Nephron (organoid): ENCODE measurements at regions not wholly inside any gene's neighbourhood (a gene's known extent, or its start where the extent isn't known, plus 50 kb on each side); places are given as distances from the start of the nearest gene placed in this dataset.
A peak's percentile ranks its signal among the peaks of the same experiment; 100 is the strongest.

Experiments
- H3K27ac Mint-ChIP-seq, 3 experiments: 2 replicates each; pipeline ENCODE4 v1.8.0; 2020; ENCODE audit warnings: mixed read lengths in 3 of 3, mild to moderate bottlenecking in 2 of 3, moderate library complexity in 1 of 3
- H3K27me3 Mint-ChIP-seq: 2 replicates; pipeline ENCODE4 v1.8.0; 2021; ENCODE audit warnings: low read depth, mild to moderate bottlenecking, moderate library complexity, mixed read lengths
- H3K36me3 Mint-ChIP-seq: 2 replicates; pipeline ENCODE4 v1.8.0; 2020; ENCODE audit warnings: low read depth, mixed read lengths
- H3K4me1 Mint-ChIP-seq: 2 replicates; pipeline ENCODE4 v1.8.0; 2020; ENCODE audit warnings: mixed read lengths
- H3K4me3 Mint-ChIP-seq, 3 experiments: 2 replicates each; pipeline ENCODE4 v1.8.0; 2020; ENCODE audit warnings: mild to moderate bottlenecking in 3 of 3, mixed read lengths in 3 of 3, moderate library complexity in 2 of 3
- H3K9me3 Mint-ChIP-seq: 2 replicates; pipeline ENCODE4 v1.8.0; 2020; ENCODE audit warnings: mixed read lengths
- TF ChIP-seq, protein P1 (sequence below), 3 experiments: fragments of 200-600 bp; sonication (generic); IDR thresholded peaks; one replicate each; pipeline ENCODE4 v1.5.0; 2021; ENCODE audit warnings: antibody characterized with exemption in 3 of 3; ENCODE audit not compliant: unreplicated experiment in 3 of 3

- peaks cover 6% of the 10 kb centered on the region for H3K36me3 Mint-ChIP-seq
- H3K4me3 Mint-ChIP-seq = no peak overlapping the region
- H3K27ac Mint-ChIP-seq = no peak overlapping the region
- TF ChIP-seq, protein P1, sequence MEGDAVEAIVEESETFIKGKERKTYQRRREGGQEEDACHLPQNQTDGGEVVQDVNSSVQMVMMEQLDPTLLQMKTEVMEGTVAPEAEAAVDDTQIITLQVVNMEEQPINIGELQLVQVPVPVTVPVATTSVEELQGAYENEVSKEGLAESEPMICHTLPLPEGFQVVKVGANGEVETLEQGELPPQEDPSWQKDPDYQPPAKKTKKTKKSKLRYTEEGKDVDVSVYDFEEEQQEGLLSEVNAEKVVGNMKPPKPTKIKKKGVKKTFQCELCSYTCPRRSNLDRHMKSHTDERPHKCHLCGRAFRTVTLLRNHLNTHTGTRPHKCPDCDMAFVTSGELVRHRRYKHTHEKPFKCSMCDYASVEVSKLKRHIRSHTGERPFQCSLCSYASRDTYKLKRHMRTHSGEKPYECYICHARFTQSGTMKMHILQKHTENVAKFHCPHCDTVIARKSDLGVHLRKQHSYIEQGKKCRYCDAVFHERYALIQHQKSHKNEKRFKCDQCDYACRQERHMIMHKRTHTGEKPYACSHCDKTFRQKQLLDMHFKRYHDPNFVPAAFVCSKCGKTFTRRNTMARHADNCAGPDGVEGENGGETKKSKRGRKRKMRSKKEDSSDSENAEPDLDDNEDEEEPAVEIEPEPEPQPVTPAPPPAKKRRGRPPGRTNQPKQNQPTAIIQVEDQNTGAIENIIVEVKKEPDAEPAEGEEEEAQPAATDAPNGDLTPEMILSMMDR (IDR thresholded peaks at IDR 0.05; ENCODE audit: unreplicated experiment in 3 of 3) = no peak
- peaks cover 22% of the 10 kb centered on the region for H3K4me1 Mint-ChIP-seq
- H3K27me3 Mint-ChIP-seq = peaks cover 46% of the 10 kb centered on the region
- peaks cover 6% of the 10 kb centered on the region for H3K9me3 Mint-ChIP-seq
These were observed 469.5 kb upstream of the SALL3 start for GRCh38 chr18:78510091-78510490.

- H3K4me3 Mint-ChIP-seq = no peak overlapping the region
- H3K27ac Mint-ChIP-seq = peak overlapping the region in 1 of 3 experiments; percentile 1
- peaks cover 22% of the 10 kb centered on the region for H3K4me1 Mint-ChIP-seq
- peaks cover 46% of the 10 kb centered on the region for H3K27me3 Mint-ChIP-seq
- peaks cover 6% of the 10 kb centered on the region for H3K9me3 Mint-ChIP-seq
- TF ChIP-seq, protein P1 (IDR thresholded peaks at IDR 0.05; ENCODE audit: unreplicated experiment in 3 of 3) = no peak
- H3K36me3 Mint-ChIP-seq = peaks cover 6% of the 10 kb centered on the region
These were observed 469.0 kb upstream of the SALL3 start for GRCh38 chr18:78510636-78511035.

DNA sequence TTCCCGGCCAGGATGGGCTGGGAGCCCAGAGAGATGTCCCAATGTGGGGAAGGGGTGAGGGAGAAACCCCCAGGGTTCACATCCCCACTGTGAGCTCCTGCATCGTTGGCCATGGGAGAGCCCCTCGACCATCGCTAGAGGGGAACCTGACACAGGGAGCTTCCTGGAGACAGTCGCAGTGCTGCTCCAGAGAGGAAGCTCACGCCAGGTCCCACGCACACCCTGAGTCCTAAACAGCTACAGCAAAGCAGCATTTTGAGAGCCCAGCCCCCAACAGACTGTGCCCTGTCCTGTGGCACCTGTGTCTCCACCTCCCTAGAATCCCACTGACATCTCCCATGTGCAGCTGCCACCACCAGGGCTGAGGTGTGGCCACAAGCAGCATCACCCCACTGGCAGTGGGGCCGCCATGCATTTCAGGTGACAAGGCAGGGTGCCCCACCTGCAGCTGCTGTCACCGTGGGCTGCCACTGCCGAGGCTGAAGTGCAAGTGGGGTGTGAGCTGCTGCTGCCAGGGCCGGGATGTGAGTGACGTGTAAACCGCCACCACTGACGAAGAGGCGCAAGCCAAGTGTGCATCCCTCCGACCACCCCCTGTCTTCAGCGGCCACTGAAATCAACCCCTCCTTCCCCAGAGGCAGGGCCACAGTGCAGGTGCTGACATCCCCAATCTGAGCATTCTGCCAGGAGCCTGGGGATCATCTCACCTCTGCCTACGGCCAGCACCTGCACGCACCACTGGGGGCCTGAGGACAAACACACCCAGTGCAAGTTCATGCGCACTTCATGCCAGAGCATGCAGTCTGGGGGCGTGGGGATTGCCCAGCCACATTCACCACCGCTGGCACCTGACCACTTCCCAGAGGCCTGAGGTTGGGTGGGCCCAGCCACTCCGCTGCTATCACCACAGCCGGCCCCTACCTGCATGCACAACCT, 467.7 kb upstream of the SALL3 start:
- Mint-ChIP-seq H3K9me3 (peaks cover 3% of the 10 kb centered on the region), H3K4me3 (no peak overlapping the region), H3K4me1 (peaks cover 9% of the 10 kb centered on the region), H3K27ac (no peak overlapping the region), H3K27me3 (peaks cover 39% of the 10 kb centered on the region), H3K36me3 (peaks cover 6% of the 10 kb centered on the region)
- TF ChIP-seq, protein P1 (IDR thresholded peaks at IDR 0.05; ENCODE audit: unreplicated experiment in 3 of 3) = no peak

DNA sequence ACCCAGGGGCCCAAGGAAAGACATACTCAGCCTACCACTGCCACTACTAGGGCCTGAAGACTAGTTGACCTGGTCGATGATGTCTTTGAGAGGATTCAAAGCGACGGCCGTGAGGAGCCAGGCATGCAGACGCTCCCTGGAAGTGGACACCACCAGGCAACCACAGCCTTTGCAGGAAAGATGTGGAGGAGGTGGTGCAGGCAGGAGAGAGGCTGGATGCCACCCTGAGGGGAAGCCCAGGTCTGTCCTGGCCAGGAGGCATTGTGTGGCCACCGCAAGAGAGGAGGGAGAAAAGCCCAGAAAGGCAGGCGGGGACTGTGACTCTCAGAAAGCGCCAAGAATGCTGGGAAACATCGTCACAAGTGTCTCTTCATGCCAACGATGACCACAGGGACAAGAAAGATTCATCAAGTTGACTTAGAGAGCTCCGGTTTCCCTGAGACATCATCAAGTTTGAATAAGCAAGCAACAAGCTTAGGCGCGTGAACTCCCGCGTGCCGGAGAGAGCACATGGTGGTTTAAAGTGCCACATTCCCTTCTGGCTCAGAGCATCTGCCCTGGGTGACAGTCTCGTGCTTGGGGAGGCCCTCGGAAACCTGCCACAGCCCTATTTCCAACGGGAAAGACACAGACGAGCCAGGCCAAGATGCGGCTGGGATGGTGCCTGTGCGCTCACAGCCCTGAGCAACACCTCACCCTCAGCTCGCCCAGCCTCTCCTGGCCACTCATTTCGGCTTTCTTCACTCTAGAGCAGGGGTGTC, 464.5 kb upstream of the SALL3 start:
- TF ChIP-seq, protein P1 (IDR thresholded peaks at IDR 0.05; ENCODE audit: unreplicated experiment in 3 of 3) = no peak
- Mint-ChIP-seq H3K36me3 (no peaks in the 10 kb centered on the region), H3K27ac (no peak overlapping the region), H3K9me3 (peaks cover 2% of the 10 kb centered on the region), H3K4me3 (no peak overlapping the region), H3K27me3 (peaks cover 32% of the 10 kb centered on the region), H3K4me1 (peaks cover 4% of the 10 kb centered on the region)

DNA sequence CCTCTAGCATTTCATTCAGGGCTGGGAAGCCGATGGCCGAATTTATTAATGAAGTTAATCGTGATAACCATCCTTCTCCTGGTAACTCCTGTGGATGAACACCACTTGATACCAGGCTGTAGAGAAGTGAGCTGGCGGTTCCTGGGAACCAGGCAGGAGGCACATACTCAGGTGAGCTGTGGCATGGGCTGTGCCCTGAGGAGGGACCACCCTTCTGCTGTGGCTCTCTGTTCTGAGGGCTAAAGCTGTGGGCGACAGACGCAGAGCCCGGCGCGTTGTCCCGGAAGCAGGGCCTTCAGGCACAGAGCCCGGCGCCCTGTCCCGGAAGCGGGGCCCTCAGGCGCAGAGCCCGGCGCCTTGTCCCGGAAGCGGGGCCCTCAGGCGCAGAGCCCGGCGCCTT, 462.3 kb upstream of the SALL3 start:
- H3K4me3 Mint-ChIP-seq = no peak overlapping the region
- TF ChIP-seq, protein P1 (IDR thresholded peaks at IDR 0.05; ENCODE audit: unreplicated experiment in 3 of 3) = no peak
- H3K27me3 Mint-ChIP-seq = peaks cover 26% of the 10 kb centered on the region
- no peaks in the 10 kb centered on the region for H3K4me1 Mint-ChIP-seq
- peaks cover 2% of the 10 kb centered on the region for H3K9me3 Mint-ChIP-seq
- H3K27ac Mint-ChIP-seq = no peak overlapping the region
- H3K36me3 Mint-ChIP-seq = no peaks in the 10 kb centered on the region
